ENCODE measurements at regions not wholly inside any gene's neighbourhood (a gene's known extent, or its start where the extent isn't known, plus 50 kb on each side); places are given as distances from the start of the nearest gene placed in this dataset.

DNA sequence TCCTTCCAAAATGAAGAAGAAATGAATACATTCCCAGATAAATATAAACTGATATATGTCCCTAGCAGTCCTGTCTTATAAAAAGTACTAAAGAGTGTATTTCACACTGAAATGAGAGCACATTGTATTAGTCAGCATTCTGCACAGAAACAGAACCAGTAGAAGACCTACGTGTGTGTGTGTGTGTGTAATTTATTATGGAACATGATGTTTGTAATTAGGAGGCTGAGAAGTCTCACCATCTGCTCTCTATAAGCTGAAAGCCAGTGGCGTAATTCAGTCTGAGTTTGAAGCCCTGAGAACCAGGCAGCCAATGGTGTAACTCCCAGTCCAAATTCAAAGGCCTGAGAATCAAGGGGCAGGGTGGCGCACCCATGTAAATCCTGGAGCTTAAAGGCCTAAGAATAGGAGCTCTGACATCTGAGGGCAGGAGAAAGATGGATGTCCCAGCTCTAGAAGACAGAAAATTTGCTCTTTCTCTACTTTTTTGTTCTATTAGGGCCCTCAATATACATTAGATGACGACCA, 146.5 kb upstream of the LYPLAL1 start:
- no peak overlapping the region for H2AFZ ChIP-seq (ENCODE audit: low read length)
- DNase-seq (ENCODE audit: low read depth in 2 of 2) = peak in 1 of 2 donors; percentile 33
- H3K36me3 ChIP-seq (ENCODE audit: control insufficient read depth, insufficient read depth, low read length) = no peaks in the 10 kb centered on the region
- no peaks in the 10 kb centered on the region for H3K79me2 ChIP-seq (ENCODE audit: control insufficient read depth, insufficient read depth, low read length)
- no peaks in the 10 kb centered on the region for H4K20me1 ChIP-seq (ENCODE audit: control insufficient read depth, extremely low read depth, insufficient read depth, low read length)
- no peak overlapping the region for H3K9ac ChIP-seq (ENCODE audit: insufficient read depth, low read length)
- no peaks in the 10 kb centered on the region for H3K4me1 ChIP-seq (ENCODE audit: control insufficient read depth, extremely low read depth, insufficient read depth, low read length)
- no peak overlapping the region for H3K4me3 ChIP-seq (replicated peaks in 1 of 4; ENCODE audit: control extremely low read depth in 1 of 4, insufficient read depth in 1 of 4, low read depth in 3 of 4, low read length in 4 of 4)
- no peaks in the 10 kb centered on the region for H3K27me3 ChIP-seq (ENCODE audit: control insufficient read depth, insufficient read depth, low read length)
- no peak for TF ChIP-seq EZH2 (IDR thresholded peaks at IDR 0.05; ENCODE audit: low read length, missing control alignments)
- TF ChIP-seq, protein P1, sequence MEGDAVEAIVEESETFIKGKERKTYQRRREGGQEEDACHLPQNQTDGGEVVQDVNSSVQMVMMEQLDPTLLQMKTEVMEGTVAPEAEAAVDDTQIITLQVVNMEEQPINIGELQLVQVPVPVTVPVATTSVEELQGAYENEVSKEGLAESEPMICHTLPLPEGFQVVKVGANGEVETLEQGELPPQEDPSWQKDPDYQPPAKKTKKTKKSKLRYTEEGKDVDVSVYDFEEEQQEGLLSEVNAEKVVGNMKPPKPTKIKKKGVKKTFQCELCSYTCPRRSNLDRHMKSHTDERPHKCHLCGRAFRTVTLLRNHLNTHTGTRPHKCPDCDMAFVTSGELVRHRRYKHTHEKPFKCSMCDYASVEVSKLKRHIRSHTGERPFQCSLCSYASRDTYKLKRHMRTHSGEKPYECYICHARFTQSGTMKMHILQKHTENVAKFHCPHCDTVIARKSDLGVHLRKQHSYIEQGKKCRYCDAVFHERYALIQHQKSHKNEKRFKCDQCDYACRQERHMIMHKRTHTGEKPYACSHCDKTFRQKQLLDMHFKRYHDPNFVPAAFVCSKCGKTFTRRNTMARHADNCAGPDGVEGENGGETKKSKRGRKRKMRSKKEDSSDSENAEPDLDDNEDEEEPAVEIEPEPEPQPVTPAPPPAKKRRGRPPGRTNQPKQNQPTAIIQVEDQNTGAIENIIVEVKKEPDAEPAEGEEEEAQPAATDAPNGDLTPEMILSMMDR (conservative IDR thresholded peaks at IDR 0.05 in 1 of 2, IDR thresholded peaks at IDR 0.05 in 1 of 2; ENCODE audit: low read depth in 1 of 2, low read length in 2 of 2) = no peak
- no peaks in the 10 kb centered on the region for H3K9me3 ChIP-seq (ENCODE audit: control insufficient read depth, insufficient read depth, low read depth, low read length)
- no peak overlapping the region for H3K4me2 ChIP-seq (ENCODE audit: extremely low read depth, insufficient read depth, low read length)
- no peak overlapping the region for H3K27ac ChIP-seq (ENCODE audit: insufficient read depth, low read length)

DNA sequence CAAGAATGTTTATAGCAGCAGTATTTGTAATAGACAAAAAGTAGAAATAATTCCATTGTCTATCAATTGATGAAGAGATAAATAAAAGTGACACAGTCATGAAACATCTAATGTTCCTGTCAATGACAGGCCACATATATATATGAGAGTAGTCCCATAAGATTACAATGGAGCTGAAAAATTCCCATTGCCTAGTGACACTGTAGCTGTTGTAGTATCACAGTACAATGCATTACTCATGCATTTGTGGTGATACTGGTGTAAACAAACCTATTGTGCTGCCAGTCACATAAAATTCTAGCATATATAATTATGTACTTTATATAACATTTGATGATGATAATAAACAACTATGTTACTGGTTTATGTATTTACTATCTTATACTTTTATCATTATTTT, 141.9 kb upstream of the LYPLAL1 start:
- no peak overlapping the region for H3K27ac ChIP-seq (ENCODE audit: insufficient read depth, low read length)
- no peak for DNase-seq (ENCODE audit: low read depth in 2 of 2)
- H2AFZ ChIP-seq (ENCODE audit: low read length) = no peak overlapping the region
- H3K9ac ChIP-seq (ENCODE audit: insufficient read depth, low read length) = no peak overlapping the region
- no peak overlapping the region for H3K4me2 ChIP-seq (ENCODE audit: extremely low read depth, insufficient read depth, low read length)
- no peaks in the 10 kb centered on the region for H3K4me1 ChIP-seq (ENCODE audit: control insufficient read depth, extremely low read depth, insufficient read depth, low read length)
- no peaks in the 10 kb centered on the region for H3K79me2 ChIP-seq (ENCODE audit: control insufficient read depth, insufficient read depth, low read length)
- H4K20me1 ChIP-seq (ENCODE audit: control insufficient read depth, extremely low read depth, insufficient read depth, low read length) = no peaks in the 10 kb centered on the region
- H3K27me3 ChIP-seq (ENCODE audit: control insufficient read depth, insufficient read depth, low read length) = no peaks in the 10 kb centered on the region
- no peaks in the 10 kb centered on the region for H3K9me3 ChIP-seq (ENCODE audit: control insufficient read depth, insufficient read depth, low read depth, low read length)
- H3K4me3 ChIP-seq (replicated peaks in 1 of 4; ENCODE audit: control extremely low read depth in 1 of 4, insufficient read depth in 1 of 4, low read depth in 3 of 4, low read length in 4 of 4) = no peak overlapping the region
- H3K36me3 ChIP-seq (ENCODE audit: control insufficient read depth, insufficient read depth, low read length) = no peaks in the 10 kb centered on the region
- TF ChIP-seq, protein P1 (conservative IDR thresholded peaks at IDR 0.05 in 1 of 2, IDR thresholded peaks at IDR 0.05 in 1 of 2; ENCODE audit: low read depth in 1 of 2, low read length in 2 of 2) = no peak
- TF ChIP-seq EZH2 (IDR thresholded peaks at IDR 0.05; ENCODE audit: low read length, missing control alignments) = no peak

DNA sequence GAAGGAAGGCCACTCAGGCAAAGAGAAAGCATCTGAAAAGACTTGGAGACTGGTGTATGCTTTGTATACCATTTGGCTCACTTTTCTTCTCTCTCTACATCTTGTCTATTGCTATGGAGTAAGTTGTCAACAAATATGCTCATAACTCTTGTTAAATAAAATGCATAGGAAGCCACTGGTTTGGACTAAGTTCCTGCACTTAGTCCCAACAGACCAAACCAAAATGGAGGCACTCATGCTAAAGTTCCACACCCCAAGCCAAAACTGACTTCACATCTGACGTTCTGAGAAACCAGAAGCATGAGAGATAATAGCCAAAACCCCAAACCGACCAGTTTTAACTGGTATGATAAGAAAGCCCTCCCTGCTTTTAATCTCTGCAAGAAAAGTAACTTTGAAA, 135.3 kb upstream of the LYPLAL1 start:
- no peaks in the 10 kb centered on the region for H3K27me3 ChIP-seq (ENCODE audit: control insufficient read depth, insufficient read depth, low read length)
- no peaks in the 10 kb centered on the region for H3K4me1 ChIP-seq (ENCODE audit: control insufficient read depth, extremely low read depth, insufficient read depth, low read length)
- no peaks in the 10 kb centered on the region for H3K9me3 ChIP-seq (ENCODE audit: control insufficient read depth, insufficient read depth, low read depth, low read length)
- H3K4me3 ChIP-seq (replicated peaks in 1 of 4; ENCODE audit: control extremely low read depth in 1 of 4, insufficient read depth in 1 of 4, low read depth in 3 of 4, low read length in 4 of 4) = no peak overlapping the region
- DNase-seq (ENCODE audit: low read depth in 2 of 2) = no peak
- no peak overlapping the region for H3K27ac ChIP-seq (ENCODE audit: insufficient read depth, low read length)
- no peak overlapping the region for H3K9ac ChIP-seq (ENCODE audit: insufficient read depth, low read length)
- TF ChIP-seq EZH2 (IDR thresholded peaks at IDR 0.05; ENCODE audit: low read length, missing control alignments) = no peak
- TF ChIP-seq, protein P1 (conservative IDR thresholded peaks at IDR 0.05 in 1 of 2, IDR thresholded peaks at IDR 0.05 in 1 of 2; ENCODE audit: low read depth in 1 of 2, low read length in 2 of 2) = no peak
- no peaks in the 10 kb centered on the region for H3K79me2 ChIP-seq (ENCODE audit: control insufficient read depth, insufficient read depth, low read length)
- H4K20me1 ChIP-seq (ENCODE audit: control insufficient read depth, extremely low read depth, insufficient read depth, low read length) = no peaks in the 10 kb centered on the region
- H3K36me3 ChIP-seq (ENCODE audit: control insufficient read depth, insufficient read depth, low read length) = no peaks in the 10 kb centered on the region
- no peak overlapping the region for H2AFZ ChIP-seq (ENCODE audit: low read length)
- H3K4me2 ChIP-seq (ENCODE audit: extremely low read depth, insufficient read depth, low read length) = no peak overlapping the region
